ENCODE measurements at regions not wholly inside any gene's neighbourhood (a gene's known extent, or its start where the extent isn't known, plus 50 kb on each side); places are given as distances from the start of the nearest gene placed in this dataset.

GRCh38 chr5:23164971-23165370 lies 311.8 kb upstream of the CDH12 start:
- peaks cover 0 to 3% (median 0%) of the 10 kb centered on the region in 3 experiments for H3K9me3 ChIP-seq (ENCODE audit: control insufficient read depth in 2 of 3, low read length in 3 of 3)
- H3K27me3 ChIP-seq (ENCODE audit: control insufficient read depth in 2 of 2, insufficient read depth in 2 of 2, low read length in 2 of 2): no peaks in the 10 kb centered on the region
- H3K4me1 Mint-ChIP-seq: peaks cover 0 to 2% (median 0%) of the 10 kb centered on the region in 7 donors
- DNase-seq (no peak), ATAC-seq (no peak)
- no peak overlapping the region for H3K4me3 ChIP-seq (ENCODE audit: low read length)
- no peak overlapping the region for H3K4me3 Mint-ChIP-seq
- ChIA-PET POLR2A (no interaction called here), CTCF (no interaction called here)
- no peak overlapping the region for H3K27ac Mint-ChIP-seq
- no peaks in the 10 kb centered on the region for H3K27me3 Mint-ChIP-seq
- H3K36me3 ChIP-seq (ENCODE audit: control insufficient read depth in 2 of 3, insufficient read depth in 3 of 3, low read length in 3 of 3): no peaks in the 10 kb centered on the region
- no peak overlapping the region for H3K27ac ChIP-seq (ENCODE audit: low read depth, low read length)
- peaks cover 0 to 12% (median 4%) of the 10 kb centered on the region in 11 donors for H3K9me3 Mint-ChIP-seq
- no peaks in the 10 kb centered on the region for H3K36me3 Mint-ChIP-seq
- H3K4me1 ChIP-seq (ENCODE audit: control insufficient read depth in 2 of 2, insufficient read depth in 2 of 2, low read length in 2 of 2): no peaks in the 10 kb centered on the region
- intact Hi-C loops (cut with micrococcal nuclease): no loop called here

- Mint-ChIP-seq H3K27ac (no peak overlapping the region), H3K4me1 (peaks cover 0 to 2% (median 0%) of the 10 kb centered on the region in 7 donors), H3K36me3 (no peaks in the 10 kb centered on the region), H3K4me3 (no peak overlapping the region), H3K27me3 (no peaks in the 10 kb centered on the region), H3K9me3 (peaks cover 0 to 7% (median 5%) of the 10 kb centered on the region in 11 donors)
- intact Hi-C loops (cut with micrococcal nuclease): no loop called here
- H3K9me3 ChIP-seq (ENCODE audit: control insufficient read depth in 2 of 3, low read length in 3 of 3): peaks cover 0 to 3% (median 0%) of the 10 kb centered on the region in 3 experiments
- no peak for DNase-seq
- H3K36me3 ChIP-seq (ENCODE audit: control insufficient read depth in 2 of 3, insufficient read depth in 3 of 3, low read length in 3 of 3): no peaks in the 10 kb centered on the region
- ChIA-PET POLR2A (no interaction called here), CTCF (no interaction called here)
- no peak for ATAC-seq
- no peak overlapping the region for H3K4me3 ChIP-seq (ENCODE audit: low read length)
- no peak overlapping the region for H3K27ac ChIP-seq (ENCODE audit: low read depth, low read length)
- no peaks in the 10 kb centered on the region for H3K4me1 ChIP-seq (ENCODE audit: control insufficient read depth in 2 of 2, insufficient read depth in 2 of 2, low read length in 2 of 2)
- H3K27me3 ChIP-seq (ENCODE audit: control insufficient read depth in 2 of 2, insufficient read depth in 2 of 2, low read length in 2 of 2): no peaks in the 10 kb centered on the region
Observed at GRCh38 chr5:23158179-23158578, 305.0 kb upstream of the CDH12 start.

GRCh38 chr5:23157716-23158115 lies 304.6 kb upstream of the CDH12 start:
- ATAC-seq: no peak
- CTCF ChIA-PET: no interaction called here
- no peaks in the 10 kb centered on the region for H3K36me3 Mint-ChIP-seq

GRCh38 chr5:23157169-23157568 lies 304.0 kb upstream of the CDH12 start:
- Histone ChIP-seq H3K4me3 (ENCODE audit: low read length) (no peak overlapping the region), H3K27ac (ENCODE audit: low read depth, low read length) (no peak overlapping the region), H3K4me1 (ENCODE audit: control insufficient read depth in 2 of 2, insufficient read depth in 2 of 2, low read length in 2 of 2) (no peaks in the 10 kb centered on the region), H3K9me3 (ENCODE audit: control insufficient read depth in 2 of 3, low read length in 3 of 3) (peaks cover 0 to 3% (median 0%) of the 10 kb centered on the region in 3 experiments), H3K36me3 (ENCODE audit: control insufficient read depth in 2 of 3, insufficient read depth in 3 of 3, low read length in 3 of 3) (no peaks in the 10 kb centered on the region), H3K27me3 (ENCODE audit: control insufficient read depth in 2 of 2, insufficient read depth in 2 of 2, low read length in 2 of 2) (no peaks in the 10 kb centered on the region)
- H3K27me3 Mint-ChIP-seq: no peaks in the 10 kb centered on the region
- intact Hi-C loops (cut with micrococcal nuclease): no loop called here
- DNase-seq (no peak), ATAC-seq (no peak)
- no peak overlapping the region for H3K4me3 Mint-ChIP-seq
- ChIA-PET CTCF (no interaction called here), POLR2A (no interaction called here)
- peaks cover 0 to 9% (median 4%) of the 10 kb centered on the region in 11 donors for H3K9me3 Mint-ChIP-seq
- no peak overlapping the region for H3K27ac Mint-ChIP-seq
- H3K4me1 Mint-ChIP-seq: peaks cover 0 to 2% (median 0%) of the 10 kb centered on the region in 7 donors
- H3K36me3 Mint-ChIP-seq: no peaks in the 10 kb centered on the region

More at GRCh38 chr5:23157716-23158115, 304.6 kb upstream of the CDH12 start:
- Histone ChIP-seq H3K27ac (ENCODE audit: low read depth, low read length) (no peak overlapping the region), H3K4me1 (ENCODE audit: control insufficient read depth in 2 of 2, insufficient read depth in 2 of 2, low read length in 2 of 2) (no peaks in the 10 kb centered on the region), H3K4me3 (ENCODE audit: low read length) (no peak overlapping the region), H3K9me3 (ENCODE audit: control insufficient read depth in 2 of 3, low read length in 3 of 3) (peaks cover 0 to 3% (median 0%) of the 10 kb centered on the region in 3 experiments), H3K36me3 (ENCODE audit: control insufficient read depth in 2 of 3, insufficient read depth in 3 of 3, low read length in 3 of 3) (no peaks in the 10 kb centered on the region), H3K27me3 (ENCODE audit: control insufficient read depth in 2 of 2, insufficient read depth in 2 of 2, low read length in 2 of 2) (no peaks in the 10 kb centered on the region)
- no peak overlapping the region for H3K4me3 Mint-ChIP-seq
- intact Hi-C loops (cut with micrococcal nuclease): no loop called here
- no peaks in the 10 kb centered on the region for H3K27me3 Mint-ChIP-seq
- H3K27ac Mint-ChIP-seq: no peak overlapping the region
- H3K9me3 Mint-ChIP-seq: peaks cover 0 to 9% (median 4%) of the 10 kb centered on the region in 11 donors
- peaks cover 0 to 2% (median 0%) of the 10 kb centered on the region in 7 donors for H3K4me1 Mint-ChIP-seq
- POLR2A ChIA-PET: no interaction called here
- no peak for DNase-seq

- Histone ChIP-seq H3K36me3 (ENCODE audit: control insufficient read depth in 2 of 3, insufficient read depth in 3 of 3, low read length in 3 of 3) (no peaks in the 10 kb centered on the region), H3K9me3 (ENCODE audit: control insufficient read depth in 2 of 3, low read length in 3 of 3) (no peaks in the 10 kb centered on the region), H3K4me1 (ENCODE audit: control insufficient read depth in 2 of 2, insufficient read depth in 2 of 2, low read length in 2 of 2) (no peaks in the 10 kb centered on the region), H3K27ac (ENCODE audit: low read depth, low read length) (no peak overlapping the region), H3K27me3 (ENCODE audit: control insufficient read depth in 2 of 2, insufficient read depth in 2 of 2, low read length in 2 of 2) (no peaks in the 10 kb centered on the region), H3K4me3 (ENCODE audit: low read length) (no peak overlapping the region)
- DNase-seq (no peak), ATAC-seq (no peak)
- H3K4me1 Mint-ChIP-seq: peaks cover 0 to 1% (median 0%) of the 10 kb centered on the region in 7 donors
- ChIA-PET CTCF (no interaction called here), POLR2A (no interaction called here)
- H3K36me3 Mint-ChIP-seq: peaks cover 0 to 7% (median 0%) of the 10 kb centered on the region in 5 donors
- intact Hi-C loops (cut with micrococcal nuclease): no loop called here
- no peak overlapping the region for H3K4me3 Mint-ChIP-seq
- no peaks in the 10 kb centered on the region for H3K27me3 Mint-ChIP-seq
- no peak overlapping the region for H3K27ac Mint-ChIP-seq
- H3K9me3 Mint-ChIP-seq: peaks cover 2 to 38% (median 22%) of the 10 kb centered on the region in 11 donors
Observed at GRCh38 chr5:23147625-23148024, 294.5 kb upstream of the CDH12 start.

- peaks cover 0 to 7% (median 0%) of the 10 kb centered on the region in 5 donors for H3K36me3 Mint-ChIP-seq
- no peak for DNase-seq
- ChIA-PET CTCF (no interaction called here), POLR2A (no interaction called here)
- H3K4me1 ChIP-seq (ENCODE audit: control insufficient read depth in 2 of 2, insufficient read depth in 2 of 2, low read length in 2 of 2): no peaks in the 10 kb centered on the region
- H3K27ac ChIP-seq (ENCODE audit: low read depth, low read length): no peak overlapping the region
- intact Hi-C loops (cut with micrococcal nuclease): no loop called here
- ATAC-seq: no peak
- H3K4me1 Mint-ChIP-seq: peaks cover 0 to 1% (median 0%) of the 10 kb centered on the region in 7 donors
- H3K27ac Mint-ChIP-seq: no peak overlapping the region
- H3K4me3 Mint-ChIP-seq: no peak overlapping the region
- no peaks in the 10 kb centered on the region for H3K36me3 ChIP-seq (ENCODE audit: control insufficient read depth in 2 of 3, insufficient read depth in 3 of 3, low read length in 3 of 3)
- no peaks in the 10 kb centered on the region for H3K27me3 ChIP-seq (ENCODE audit: control insufficient read depth in 2 of 2, insufficient read depth in 2 of 2, low read length in 2 of 2)
- H3K27me3 Mint-ChIP-seq: no peaks in the 10 kb centered on the region
- H3K9me3 ChIP-seq (ENCODE audit: control insufficient read depth in 2 of 3, low read length in 3 of 3): no peaks in the 10 kb centered on the region
- no peak overlapping the region for H3K4me3 ChIP-seq (ENCODE audit: low read length)
- peaks cover 2 to 38% (median 22%) of the 10 kb centered on the region in 11 donors for H3K9me3 Mint-ChIP-seq
Observed at GRCh38 chr5:23146183-23146582, 293.0 kb upstream of the CDH12 start.

GRCh38 chr5:23139338-23140171 lies 286.4 kb upstream of the CDH12 start:
- intact Hi-C loops (cut with micrococcal nuclease): no loop called here
- CTCF ChIA-PET: no interaction called here
- no peak for ATAC-seq
- H3K4me1 Mint-ChIP-seq: peaks cover 0 to 1% (median 0%) of the 10 kb centered on the region in 7 donors
- peaks cover 0 to 22% (median 3%) of the 10 kb centered on the region in 11 donors for H3K9me3 Mint-ChIP-seq
- no peak for DNase-seq
- Histone ChIP-seq H3K36me3 (ENCODE audit: control insufficient read depth in 2 of 3, insufficient read depth in 3 of 3, low read length in 3 of 3) (no peaks in the 10 kb centered on the region), H3K9me3 (ENCODE audit: control insufficient read depth in 2 of 3, low read length in 3 of 3) (no peaks in the 10 kb centered on the region), H3K4me1 (ENCODE audit: control insufficient read depth in 2 of 2, insufficient read depth in 2 of 2, low read length in 2 of 2) (no peaks in the 10 kb centered on the region), H3K27ac (ENCODE audit: low read depth, low read length) (no peak overlapping the region), H3K4me3 (ENCODE audit: low read length) (no peak overlapping the region), H3K27me3 (ENCODE audit: control insufficient read depth in 2 of 2, insufficient read depth in 2 of 2, low read length in 2 of 2) (no peaks in the 10 kb centered on the region)
- H3K4me3 Mint-ChIP-seq: no peak overlapping the region
- POLR2A ChIA-PET: no interaction called here
- H3K36me3 Mint-ChIP-seq: peaks cover 0 to 3% (median 0%) of the 10 kb centered on the region in 5 donors
- H3K27ac Mint-ChIP-seq: no peak overlapping the region
- H3K27me3 Mint-ChIP-seq: no peaks in the 10 kb centered on the region
